Endodermal cell (in vitro differentiated cells): ENCODE measurements at regions not wholly inside any gene's neighbourhood (a gene's known extent, or its start where the extent isn't known, plus 50 kb on each side); places are given as distances from the start of the nearest gene placed in this dataset.

Experiments used
- DNase-seq: peaks from one replicate; pipeline ENCODE4 v3.0.0-alpha.2; 2017
- H3K27ac ChIP-seq: 2 replicates; pipeline ENCODE4 v1.5.1; 2013; ENCODE audit warnings: mild to moderate bottlenecking, low read depth, low read length, moderate library complexity
- H3K27me3 ChIP-seq: 2 replicates; pipeline ENCODE4 v1.6.1; 2013; ENCODE audit warnings: mild to moderate bottlenecking, low read length, moderate library complexity; ENCODE audit not compliant: insufficient read depth, control insufficient read depth, poor library complexity, severe bottlenecking
- H3K36me3 ChIP-seq: 2 replicates; pipeline ENCODE4 v1.7.0; 2013; ENCODE audit warnings: mild to moderate bottlenecking, low read length, moderate library complexity; ENCODE audit not compliant: control insufficient read depth, insufficient read depth
- H3K4me1 ChIP-seq: one replicate; pipeline ENCODE4 v1.7.0; 2013; ENCODE audit warnings: low read length; ENCODE audit not compliant: control insufficient read depth, insufficient read depth
- H3K4me3 ChIP-seq: 2 replicates; pipeline ENCODE4 v1.5.1; 2013; ENCODE audit warnings: mild to moderate bottlenecking, low read length, moderate library complexity
- H3K9ac ChIP-seq: 2 replicates; pipeline ENCODE4 v1.6.1; 2013; ENCODE audit warnings: mild to moderate bottlenecking, low read length, moderate library complexity; ENCODE audit not compliant: poor library complexity, severe bottlenecking; ENCODE audit errors: extremely low read depth
- H3K9me3 ChIP-seq: 2 replicates; pipeline ENCODE4 v1.6.1; 2013; ENCODE audit warnings: mild to moderate bottlenecking, low read length, moderate library complexity; ENCODE audit not compliant: control insufficient read depth
- H3K27ac Mint-ChIP-seq: 2 replicates; pipeline ENCODE4 v1.8.0; 2020; ENCODE audit warnings: mixed read lengths
- H3K27me3 Mint-ChIP-seq: 2 replicates; pipeline ENCODE4 v1.8.0; 2021; ENCODE audit warnings: mild to moderate bottlenecking, mixed read lengths; ENCODE audit not compliant: insufficient read depth
- H3K36me3 Mint-ChIP-seq: 2 replicates; pipeline ENCODE4 v1.8.0; 2020; ENCODE audit warnings: low read depth, mixed read lengths
- H3K4me1 Mint-ChIP-seq: 2 replicates; pipeline ENCODE4 v1.8.0; 2020; ENCODE audit warnings: mixed read lengths
- H3K4me3 Mint-ChIP-seq: 2 replicates; pipeline ENCODE4 v1.8.0; 2020; ENCODE audit warnings: mild to moderate bottlenecking, moderate library complexity, mixed read lengths
- H3K9me3 Mint-ChIP-seq: 2 replicates; pipeline ENCODE4 v1.8.0; 2020; ENCODE audit warnings: mild to moderate bottlenecking, mixed read lengths
- CTCF ChIP-seq: fragments of 200-600 bp; sonication (generic); conservative IDR thresholded peaks from 2 replicates; pipeline ENCODE4 v1.5.0; 2021; ENCODE audit warnings: antibody characterized with exemption, mild to moderate bottlenecking
- WGBS, 2 experiments: methylation state at CpG; one replicate each; pipeline versions ENCODE4 v1.1.5 to v1.1.7; 2013; ENCODE audit warnings: missing lambda C conversion rate in 2 of 2, mixed read lengths in 1 of 2; ENCODE audit not compliant: insufficient coverage in 1 of 2, insufficient read length in 1 of 2; 5-methylcytosine and 5-hydroxymethylcytosine counted together

DNA sequence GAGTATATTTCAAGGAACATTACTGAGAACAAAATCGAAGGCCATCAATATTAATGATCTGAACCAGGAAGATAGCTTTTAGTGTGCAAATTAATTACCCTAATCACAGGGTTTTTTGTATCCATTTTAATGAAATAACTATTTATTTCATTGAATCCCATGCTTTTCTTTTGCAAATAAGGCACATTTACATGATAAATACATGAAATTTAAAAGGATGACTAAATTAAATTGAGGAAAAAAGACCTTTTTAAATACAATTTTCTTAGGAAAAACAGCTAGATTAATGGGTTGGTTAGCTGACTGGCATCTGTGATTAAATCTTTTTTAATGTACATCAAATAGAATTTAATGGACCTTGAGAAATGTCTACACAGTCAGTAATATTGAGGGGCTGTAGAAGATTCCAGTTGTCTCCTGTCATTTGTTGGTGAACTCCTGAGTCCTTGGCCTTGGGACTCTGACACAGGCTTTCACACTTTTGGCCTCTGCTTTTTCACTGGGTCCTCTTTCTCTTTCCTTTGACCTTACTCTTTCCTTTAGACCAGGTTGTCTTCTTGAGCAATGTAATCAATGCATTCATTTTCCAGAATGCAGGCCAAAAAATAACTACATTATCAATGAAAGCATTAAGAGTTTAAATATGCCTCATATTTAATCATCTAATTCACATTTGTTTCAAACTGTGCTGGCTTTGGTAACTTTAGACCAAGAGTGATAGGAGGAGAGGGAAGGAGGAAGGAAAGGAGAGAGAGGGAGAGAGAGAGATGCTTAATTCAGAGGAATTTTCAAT is 511.5 kb downstream of the ZNF608 start:
- Histone ChIP-seq H3K27ac (no peak overlapping the region), H3K36me3 (no peaks in the 10 kb centered on the region), H3K4me1 (peaks cover 3% of the 10 kb centered on the region), H3K9me3 (peaks cover 7% of the 10 kb centered on the region), H3K4me3 (peak overlapping the region; percentile 7), H3K27me3 (no peaks in the 10 kb centered on the region), H3K9ac (no peak overlapping the region)
- Mint-ChIP-seq H3K9me3 (peaks cover 6% of the 10 kb centered on the region), H3K36me3 (peaks cover 7% of the 10 kb centered on the region), H3K4me3 (no peak overlapping the region), H3K27ac (peak overlapping the region; percentile 18), H3K4me1 (peaks cover 64% of the 10 kb centered on the region), H3K27me3 (no peaks in the 10 kb centered on the region)
- no peak for TF ChIP-seq CTCF
- 22% methylated on average over 1 of the region's 1 CpG; no CpG with 5 or more reads in 1 of the 2 experiments for WGBS, 2 experiments
- DNase-seq = no peak

GRCh38 chr5:124234022-124234769 is 512.2 kb downstream of the ZNF608 start:
- H3K27ac Mint-ChIP-seq = peak overlapping the region; percentile 18
- WGBS, 2 experiments = 51 to 54% methylated on average over 4 to 5 of the region's 5 CpGs

GRCh38 chr5:124232515-124232914 is 513.9 kb downstream of the ZNF608 start:
- H3K4me1 Mint-ChIP-seq = peaks cover 58% of the 10 kb centered on the region
- H3K4me3 ChIP-seq = no peak overlapping the region
- H3K9ac ChIP-seq = no peak overlapping the region
- no peaks in the 10 kb centered on the region for H3K27me3 ChIP-seq
- no peak for DNase-seq
- H3K27ac Mint-ChIP-seq = no peak overlapping the region
- H3K9me3 ChIP-seq = peaks cover 15% of the 10 kb centered on the region
- no peak overlapping the region for H3K4me3 Mint-ChIP-seq
- H3K36me3 Mint-ChIP-seq = no peaks in the 10 kb centered on the region
- peaks cover 3% of the 10 kb centered on the region for H3K4me1 ChIP-seq
- no peak overlapping the region for H3K27ac ChIP-seq
- H3K9me3 Mint-ChIP-seq = peaks cover 18% of the 10 kb centered on the region
- H3K27me3 Mint-ChIP-seq = no peaks in the 10 kb centered on the region
- TF ChIP-seq CTCF = no peak
- 93 to 97% methylated on average over 4 to 10 of the region's 10 CpGs for WGBS, 2 experiments
- H3K36me3 ChIP-seq = no peaks in the 10 kb centered on the region

More at GRCh38 chr5:124234022-124234769, 512.2 kb downstream of the ZNF608 start:
- no peaks in the 10 kb centered on the region for H3K27me3 ChIP-seq
- no peak overlapping the region for H3K9ac ChIP-seq
- TF ChIP-seq CTCF = no peak
- Mint-ChIP-seq H3K27me3 (no peaks in the 10 kb centered on the region), H3K4me3 (no peak overlapping the region), H3K9me3 (peaks cover 5% of the 10 kb centered on the region), H3K4me1 (peaks cover 64% of the 10 kb centered on the region), H3K36me3 (no peaks in the 10 kb centered on the region)
- peaks cover 3% of the 10 kb centered on the region for H3K4me1 ChIP-seq
- no peak overlapping the region for H3K27ac ChIP-seq
- no peak for DNase-seq
- H3K4me3 ChIP-seq = peak overlapping the region; percentile 7
- no peaks in the 10 kb centered on the region for H3K36me3 ChIP-seq
- H3K9me3 ChIP-seq = peaks cover 3% of the 10 kb centered on the region
